ENCODE measurements at regions not wholly inside any gene's neighbourhood (a gene's known extent, or its start where the extent isn't known, plus 50 kb on each side); places are given as distances from the start of the nearest gene placed in this dataset.
"Not testable (repeated sequence)": the region's sequence is repeated elsewhere in the genome, so short reads cannot be mapped to it uniquely, and the experiment has no call there.

GRCh38 chr2:104977958-104978357 lies 59.9 kb upstream of the MRPS9 start:
- Histone ChIP-seq H3K9me3 (no peaks in the 10 kb centered on the region), H3K27me3 (no peaks in the 10 kb centered on the region), H3K27ac (no peak overlapping the region), H3K4me1 (no peaks in the 10 kb centered on the region), H3K4me3 (no peak overlapping the region), H3K36me3 (no peaks in the 10 kb centered on the region)
- ATAC-seq (no peak), DNase-seq (no peak)
- no peak for TF ChIP-seq POLR2A (IDR thresholded peaks at IDR 0.05)
- TF ChIP-seq, protein P1, sequence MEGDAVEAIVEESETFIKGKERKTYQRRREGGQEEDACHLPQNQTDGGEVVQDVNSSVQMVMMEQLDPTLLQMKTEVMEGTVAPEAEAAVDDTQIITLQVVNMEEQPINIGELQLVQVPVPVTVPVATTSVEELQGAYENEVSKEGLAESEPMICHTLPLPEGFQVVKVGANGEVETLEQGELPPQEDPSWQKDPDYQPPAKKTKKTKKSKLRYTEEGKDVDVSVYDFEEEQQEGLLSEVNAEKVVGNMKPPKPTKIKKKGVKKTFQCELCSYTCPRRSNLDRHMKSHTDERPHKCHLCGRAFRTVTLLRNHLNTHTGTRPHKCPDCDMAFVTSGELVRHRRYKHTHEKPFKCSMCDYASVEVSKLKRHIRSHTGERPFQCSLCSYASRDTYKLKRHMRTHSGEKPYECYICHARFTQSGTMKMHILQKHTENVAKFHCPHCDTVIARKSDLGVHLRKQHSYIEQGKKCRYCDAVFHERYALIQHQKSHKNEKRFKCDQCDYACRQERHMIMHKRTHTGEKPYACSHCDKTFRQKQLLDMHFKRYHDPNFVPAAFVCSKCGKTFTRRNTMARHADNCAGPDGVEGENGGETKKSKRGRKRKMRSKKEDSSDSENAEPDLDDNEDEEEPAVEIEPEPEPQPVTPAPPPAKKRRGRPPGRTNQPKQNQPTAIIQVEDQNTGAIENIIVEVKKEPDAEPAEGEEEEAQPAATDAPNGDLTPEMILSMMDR (IDR thresholded peaks at IDR 0.05) = no peak
- WGBS (ENCODE audit: insufficient coverage, low coverage, low lambda C conversion rate, missing lambda C conversion rate) = 75% methylated on average over 1 of the region's 1 CpG
- intact Hi-C loops (cut with DNase I) = no loop called here

DNA sequence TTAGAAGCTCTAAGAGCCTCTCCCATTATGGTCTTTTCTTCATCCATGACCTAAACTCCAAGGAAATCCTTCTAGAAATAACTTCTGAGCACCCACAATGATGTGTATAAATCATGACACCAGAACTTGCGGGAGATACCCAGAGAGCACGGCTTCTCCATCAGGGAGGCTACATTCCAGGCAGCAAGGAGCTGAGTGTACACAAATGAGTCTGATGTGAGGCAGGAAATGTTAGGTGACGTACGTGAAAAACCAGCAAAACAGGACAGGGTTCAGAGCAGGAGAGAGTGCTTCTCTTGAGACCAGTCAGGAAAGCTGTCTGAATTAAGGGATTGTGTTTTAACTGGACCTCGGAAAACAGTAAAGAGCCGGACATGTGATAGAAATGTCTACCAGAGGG lies 58.1 kb upstream of the MRPS9 start:
- H3K27ac ChIP-seq; DNase-seq; ATAC-seq; H3K9me3 ChIP-seq; intact Hi-C loops (cut with DNase I); H3K4me3 ChIP-seq; H3K36me3 ChIP-seq; H3K27me3 ChIP-seq; H3K4me1 ChIP-seq: not testable (repeated sequence)
- 68% methylated on average over 6 of the region's 6 CpGs for WGBS (ENCODE audit: insufficient coverage, low coverage, low lambda C conversion rate, missing lambda C conversion rate)

DNA sequence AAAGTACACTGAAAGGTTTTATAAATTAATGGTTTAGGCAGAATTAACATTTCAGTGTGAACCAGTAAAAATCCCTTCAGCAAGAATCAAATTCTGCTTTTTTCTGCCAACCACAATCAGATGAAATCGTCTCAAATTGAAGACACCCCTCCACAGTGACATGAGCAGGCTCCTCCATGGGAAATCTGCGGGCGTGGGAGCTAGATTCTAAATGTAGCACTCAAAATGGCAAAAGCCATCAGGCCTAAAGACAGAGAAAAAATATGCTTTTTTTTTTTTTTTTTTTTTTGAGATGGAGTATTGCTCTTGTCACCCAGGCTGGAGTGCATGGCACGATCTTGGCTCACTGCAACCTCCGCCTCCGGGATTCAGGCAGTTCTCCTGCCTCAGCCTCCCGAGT lies 55.8 kb upstream of the MRPS9 start:
- H3K36me3 ChIP-seq = no peaks in the 10 kb centered on the region
- H3K27me3 ChIP-seq = no peaks in the 10 kb centered on the region
- DNase-seq (no peak), ATAC-seq (no peak)
- 44% methylated on average over 5 of the region's 7 CpGs for WGBS (ENCODE audit: insufficient coverage, low coverage, low lambda C conversion rate, missing lambda C conversion rate)
- no peak overlapping the region for H3K27ac ChIP-seq
- H3K4me1 ChIP-seq = no peaks in the 10 kb centered on the region
- TF ChIP-seq, protein P1 (IDR thresholded peaks at IDR 0.05) = no peak
- no peak for TF ChIP-seq POLR2A (IDR thresholded peaks at IDR 0.05)
- intact Hi-C loops (cut with DNase I) = no loop called here
- H3K4me3 ChIP-seq = no peak overlapping the region
- no peaks in the 10 kb centered on the region for H3K9me3 ChIP-seq

All from right lobe of liver (tissue), 6 donors.